HepG2 (cell line): ENCODE measurements at regions not wholly inside any gene's neighbourhood (a gene's known extent, or its start where the extent isn't known, plus 50 kb on each side); places are given as distances from the start of the nearest gene placed in this dataset.
A peak's percentile ranks its signal among the peaks of the same experiment; 100 is the strongest.

Experiments
- ATM ChIP-seq: fragments of 450-650 bp; IDR thresholded peaks from 2 replicates; pipeline ENCODE4 v1.7.1; 2017; ENCODE audit warnings: mild to moderate bottlenecking, borderline replicate concordance
- CHCHD3 ChIP-seq: sonication (generic); formaldehyde crosslinking; IDR thresholded peaks from 2 replicates; pipeline ENCODE4 v1.8.0; 2022; ENCODE audit warnings: mild to moderate bottlenecking, missing genetic modification reagents, moderate library complexity
- CSRNP1 ChIP-seq: sonication (generic); formaldehyde crosslinking; IDR thresholded peaks from 2 replicates; pipeline ENCODE4 v1.8.1; 2023; ENCODE audit warnings: mild to moderate bottlenecking, missing genetic modification reagents
- HDAC1 ChIP-seq: sonication (generic); formaldehyde crosslinking; IDR thresholded peaks from 2 replicates; pipeline ENCODE4 v1.5.1; 2020; ENCODE audit warnings: mild to moderate bottlenecking, missing genetic modification reagents
- HNRNPL ChIP-seq: fragments of 200-400 bp; formaldehyde crosslinking; IDR thresholded peaks from 2 replicates; pipeline ENCODE4 v1.6.1; 2017; ENCODE audit warnings: mild to moderate bottlenecking, low read depth, low read length
- KDM2A ChIP-seq: sonication (generic); formaldehyde crosslinking; IDR thresholded peaks from 2 replicates; pipeline ENCODE4 v1.4.0; 2020; ENCODE audit warnings: low read depth, missing genetic modification reagents, borderline replicate concordance
- MAFK ChIP-seq, 2 experiments: IDR thresholded peaks in 1 of 2; conservative IDR thresholded peaks in 1 of 2; 2 replicates each; pipeline ENCODE4 v1.6.1; 2011; ENCODE audit warnings: improper control_type of control experiment in 2 of 2, low read length in 2 of 2
- MZF1 ChIP-seq: sonication (generic); formaldehyde crosslinking; IDR thresholded peaks from 2 replicates; pipeline ENCODE4 v1.8.1; 2023; ENCODE audit warnings: mild to moderate bottlenecking, missing genetic modification reagents, borderline replicate concordance
- PHF5A ChIP-seq: IDR thresholded peaks from one replicate; pipeline ENCODE4 v1.6.1; 2018; ENCODE audit warnings: low read depth, missing genetic modification reagents; ENCODE audit not compliant: unreplicated experiment
- ZBTB2 ChIP-seq: sonication (generic); formaldehyde crosslinking; IDR thresholded peaks from 2 replicates; pipeline ENCODE4 v1.8.0; 2022; ENCODE audit warnings: low read depth, missing genetic modification reagents
- ZBTB26 ChIP-seq: IDR thresholded peaks from 2 replicates; pipeline ENCODE4 v1.6.1; 2016; ENCODE audit warnings: missing compliant biosample characterization, missing genetic modification reagents, borderline replicate concordance
- ZBTB3 ChIP-seq: sonication (generic); formaldehyde crosslinking; IDR thresholded peaks from 2 replicates; pipeline ENCODE4 v1.4.0; 2020; ENCODE audit warnings: low read depth, mild to moderate bottlenecking, moderate library complexity, missing genetic modification reagents, borderline replicate concordance
- ZBTB38 ChIP-seq: sonication (generic); formaldehyde crosslinking; IDR thresholded peaks from 2 replicates; pipeline ENCODE4 v1.5.1; 2020; ENCODE audit warnings: mild to moderate bottlenecking, missing genetic modification reagents
- ZIK1 ChIP-seq: sonication (generic); formaldehyde crosslinking; IDR thresholded peaks from 2 replicates; pipeline ENCODE4 v1.5.0; 2020; ENCODE audit warnings: mild to moderate bottlenecking, low read depth, missing genetic modification reagents, borderline replicate concordance
- ZNF143 ChIP-seq: sonication (generic); formaldehyde crosslinking; IDR thresholded peaks from 2 replicates; pipeline ENCODE4 v1.4.0; 2020; ENCODE audit warnings: missing genetic modification reagents
- ZNF30 ChIP-seq: sonication (generic); formaldehyde crosslinking; IDR thresholded peaks from 2 replicates; pipeline ENCODE4 v1.5.0; 2020; ENCODE audit warnings: mild to moderate bottlenecking, missing genetic modification reagents
- ZNF354B ChIP-seq: sonication (generic); formaldehyde crosslinking; IDR thresholded peaks from 2 replicates; pipeline ENCODE4 v1.8.0; 2022; ENCODE audit warnings: mild to moderate bottlenecking, missing genetic modification reagents
- ZNF446 ChIP-seq: sonication (generic); formaldehyde crosslinking; IDR thresholded peaks from 2 replicates; pipeline ENCODE4 v1.5.0; 2020; ENCODE audit warnings: mild to moderate bottlenecking, missing genetic modification reagents
- ZNF572 ChIP-seq: sonication (generic); formaldehyde crosslinking; IDR thresholded peaks from 2 replicates; pipeline ENCODE4 v1.5.1; 2020; ENCODE audit warnings: mild to moderate bottlenecking, missing genetic modification reagents
- ZNF580 ChIP-seq: IDR thresholded peaks from 2 replicates; pipeline ENCODE4 v1.6.1; 2016; ENCODE audit warnings: low read depth, borderline replicate concordance
- ZNF639 ChIP-seq: conservative IDR thresholded peaks from 2 replicates; pipeline ENCODE4 v1.6.1; 2018; ENCODE audit warnings: missing genetic modification reagents
- ZNF777 ChIP-seq: sonication (generic); formaldehyde crosslinking; IDR thresholded peaks from 2 replicates; pipeline ENCODE4 v1.4.0; 2020; ENCODE audit warnings: missing genetic modification reagents
- ZNF790 ChIP-seq: sonication (generic); formaldehyde crosslinking; IDR thresholded peaks from 2 replicates; pipeline ENCODE4 v1.8.0; 2022; ENCODE audit warnings: missing genetic modification reagents, mild to moderate bottlenecking, borderline replicate concordance

GRCh38 chr17:72591289-72592241 lies 470.7 kb downstream of the SOX9 start (continued):
- TF ChIP-seq ZNF790 (no peak), CSRNP1 (CRISPR knock-in tag) (peak; percentile 54; the same call in 1 of the 2 replicates), ATM (no peak), ZNF639 (CRISPR knock-in tag) (no peak), MZF1 (CRISPR knock-in tag) (no peak), ZBTB38 (CRISPR knock-in tag) (peak; percentile 65), ZBTB2 (CRISPR knock-in tag) (no peak), ZNF446 (0 out of 2 replicates have a peak, but pooled peaks have one; percentile 48), ZNF777 (no peak), ZNF572 (no peak; the same call in 1 of the 2 replicates), HNRNPL (peak; percentile 60; the same call in 1 of the 2 replicates), HDAC1 (peak; percentile 42; the same call in 1 of the 2 replicates), ZNF143 (CRISPR knock-in tag) (0 out of 2 replicates have a peak, but pooled peaks have one; percentile 3), KDM2A (CRISPR knock-in tag) (peak; percentile 35; the same call in 1 of the 2 replicates), ZNF580 (CRISPR knock-in tag) (0 out of 2 replicates have a peak, but pooled peaks have one; percentile 27), ZBTB26 (CRISPR knock-in tag) (no peak), CHCHD3 (CRISPR knock-in tag) (peak; percentile 9; the same call in 1 of the 2 replicates), MAFK (conservative IDR thresholded peaks at IDR 0.05 in 1 of 2, IDR thresholded peaks at IDR 0.05 in 1 of 2; ENCODE audit: low read length in 2 of 2) (no peak), ZNF30 (no peak), ZNF354B (CRISPR knock-in tag) (peak; percentile 27; the same call in 1 of the 2 replicates), ZBTB3 (no peak), PHF5A (no peak), ZIK1 (no peak; the same call in 1 of the 2 replicates)
